EH (cell line): ENCODE measurements at regions not wholly inside any gene's neighbourhood (a gene's known extent, or its start where the extent isn't known, plus 50 kb on each side); places are given as distances from the start of the nearest gene placed in this dataset.
"Not testable (repeated sequence)": the region's sequence is repeated elsewhere in the genome, so short reads cannot be mapped to it uniquely, and the experiment has no call there.

Experiments used
- DNase-seq: peaks from one replicate; pipeline ENCODE4 v3.0.0-alpha.2; 2015; ENCODE audit warnings: low read depth

- DNase-seq: no peak
These were observed 159.2 kb upstream of the ALKAL2 start for GRCh38 chr2:446963-447530.

- DNase-seq: no peak
These were observed 158.5 kb upstream of the ALKAL2 start for GRCh38 chr2:446303-446874.

- no peak for DNase-seq
These were observed 158.0 kb upstream of the ALKAL2 start for GRCh38 chr2:445896-446295.

- DNase-seq: no peak
These were observed 157.3 kb upstream of the ALKAL2 start for GRCh38 chr2:444937-445884.

- no peak for DNase-seq
These were observed 155.8 kb upstream of the ALKAL2 start for GRCh38 chr2:443741-444140.

- DNase-seq: no peak
These were observed 155.3 kb upstream of the ALKAL2 start for GRCh38 chr2:443216-443615.

- DNase-seq: no peak
These were observed 153.5 kb upstream of the ALKAL2 start for GRCh38 chr2:441258-442022.

GRCh38 chr2:440403-440740 lies 152.5 kb upstream of the ALKAL2 start:
- DNase-seq: no peak

GRCh38 chr2:439556-440402 lies 151.9 kb upstream of the ALKAL2 start:
- no peak for DNase-seq

- DNase-seq: no peak
These were observed 151.2 kb upstream of the ALKAL2 start for GRCh38 chr2:439077-439476.

GRCh38 chr2:437756-438393 lies 150.0 kb upstream of the ALKAL2 start:
- DNase-seq: no peak

- no peak for DNase-seq
These were observed 149.3 kb upstream of the ALKAL2 start for GRCh38 chr2:437180-437579.

GRCh38 chr2:436205-436604 lies 148.3 kb upstream of the ALKAL2 start:
- no peak for DNase-seq

GRCh38 chr2:434625-435024 lies 146.7 kb upstream of the ALKAL2 start:
- no peak for DNase-seq

GRCh38 chr2:433216-433615 lies 145.3 kb upstream of the ALKAL2 start:
- no peak for DNase-seq

- DNase-seq: no peak
These were observed 142.6 kb upstream of the ALKAL2 start for GRCh38 chr2:430291-431040.

GRCh38 chr2:429575-430254 lies 141.8 kb upstream of the ALKAL2 start:
- DNase-seq: no peak

GRCh38 chr2:429142-429541 lies 141.3 kb upstream of the ALKAL2 start:
- DNase-seq: no peak

- DNase-seq: no peak
These were observed 140.7 kb upstream of the ALKAL2 start for GRCh38 chr2:428591-428990.

GRCh38 chr2:426696-427095 lies 138.8 kb upstream of the ALKAL2 start:
- not testable (repeated sequence) for DNase-seq
